Smooth muscle cell (in vitro differentiated cells): ENCODE measurements at regions not wholly inside any gene's neighbourhood (a gene's known extent, or its start where the extent isn't known, plus 50 kb on each side); places are given as distances from the start of the nearest gene placed in this dataset.

Source experiments
- DNase-seq: peaks from one replicate; lab custom pipeline; 2025; ENCODE audit not compliant: unreplicated experiment; lab: John Stamatoyannopoulos, UW
- H2AFZ ChIP-seq: fragments of 200-600 bp; sonication (generic); 2 replicates; pipeline ENCODE4 v1.6.0; 2016; ENCODE audit warnings: antibody characterized with exemption, low read depth, mild to moderate bottlenecking
- H3F3A ChIP-seq: fragments of 200-600 bp; sonication (generic); 2 replicates; pipeline ENCODE4 v1.6.0; 2017; ENCODE audit warnings: antibody characterized with exemption, low read depth
- H3K27ac ChIP-seq: fragments of 200-600 bp; sonication (generic); 2 replicates; pipeline ENCODE4 v1.5.1; 2016; ENCODE audit warnings: low read depth, mild to moderate bottlenecking
- H3K27me3 ChIP-seq: fragments of 200-600 bp; sonication (generic); 2 replicates; pipeline ENCODE4 v1.6.1; 2016; ENCODE audit warnings: low read depth, mild to moderate bottlenecking
- H3K36me3 ChIP-seq: fragments of 200-600 bp; sonication (generic); 2 replicates; pipeline ENCODE4 v1.5.1; 2016; ENCODE audit warnings: low read depth
- H3K4me1 ChIP-seq: fragments of 200-600 bp; sonication (generic); 2 replicates; pipeline ENCODE4 v1.5.1; 2016; ENCODE audit warnings: low read depth
- H3K4me2 ChIP-seq: fragments of 200-600 bp; sonication (generic); 2 replicates; pipeline ENCODE4 v1.6.0; 2016; ENCODE audit warnings: mild to moderate bottlenecking
- H3K4me3 ChIP-seq: fragments of 200-600 bp; sonication (generic); 2 replicates; pipeline ENCODE4 v1.5.1; 2016; ENCODE audit warnings: mild to moderate bottlenecking
- H3K79me2 ChIP-seq: fragments of 200-600 bp; sonication (generic); 2 replicates; pipeline ENCODE4 v1.6.0; 2016; ENCODE audit warnings: low read depth, mild to moderate bottlenecking
- H3K9ac ChIP-seq: fragments of 200-600 bp; sonication (generic); 2 replicates; pipeline ENCODE4 v1.6.0; 2016; ENCODE audit warnings: low read depth
- H3K9me3 ChIP-seq: fragments of 200-600 bp; sonication (generic); replicated peaks from 2 replicates; pipeline ENCODE4 v1.5.1; 2016; ENCODE audit warnings: low read depth
- H4K20me1 ChIP-seq: fragments of 200-600 bp; sonication (generic); 2 replicates; pipeline ENCODE4 v1.6.0; 2016; ENCODE audit warnings: low read depth
- CTCF ChIP-seq: fragments of 200-600 bp; sonication (generic); IDR thresholded peaks from 2 replicates; pipeline ENCODE4 v1.5.1; 2017; ENCODE audit warnings: borderline replicate concordance, mild to moderate bottlenecking, antibody characterized with exemption; ENCODE audit not compliant: insufficient read depth, poor library complexity, severe bottlenecking
- WGBS: methylation state at CpG from one replicate; pipeline ENCODE4 v1.1.7; 2016; ENCODE audit warnings: low lambda C conversion rate; 5-methylcytosine and 5-hydroxymethylcytosine counted together

- Histone ChIP-seq H3K79me2 (no peaks in the 10 kb centered on the region), H3F3A (no peaks in the 10 kb centered on the region), H3K36me3 (no peaks in the 10 kb centered on the region), H2AFZ (no peak overlapping the region), H3K4me1 (no peaks in the 10 kb centered on the region), H3K27me3 (no peaks in the 10 kb centered on the region), H3K9me3 (no peaks in the 10 kb centered on the region), H3K4me3 (no peak overlapping the region), H3K4me2 (no peak overlapping the region), H3K9ac (no peak overlapping the region), H4K20me1 (no peaks in the 10 kb centered on the region), H3K27ac (no peak overlapping the region)
- no peak for TF ChIP-seq CTCF
- no peak for DNase-seq
Measured at GRCh38 chr10:56091872-56092271, 269.2 kb downstream of the ZWINT start.

GRCh38 chr10:56090914-56091540 lies 270.0 kb downstream of the ZWINT start:
- no peak overlapping the region for H2AFZ ChIP-seq
- no peaks in the 10 kb centered on the region for H3K27me3 ChIP-seq
- H3K79me2 ChIP-seq = no peaks in the 10 kb centered on the region
- H3F3A ChIP-seq = no peaks in the 10 kb centered on the region
- H3K9ac ChIP-seq = no peak overlapping the region
- no peaks in the 10 kb centered on the region for H3K36me3 ChIP-seq
- DNase-seq = no peak
- no peak for TF ChIP-seq CTCF
- no peak overlapping the region for H3K27ac ChIP-seq
- H4K20me1 ChIP-seq = no peaks in the 10 kb centered on the region
- no peak overlapping the region for H3K4me2 ChIP-seq
- H3K4me3 ChIP-seq = no peak overlapping the region
- no peaks in the 10 kb centered on the region for H3K9me3 ChIP-seq
- 89% methylated on average over 3 of the region's 3 CpGs for WGBS
- H3K4me1 ChIP-seq = no peaks in the 10 kb centered on the region

GRCh38 chr10:56085406-56086122 lies 275.5 kb downstream of the ZWINT start:
- 94% methylated on average over 1 of the region's 1 CpG for WGBS
- H3K79me2 ChIP-seq = no peaks in the 10 kb centered on the region
- H3K36me3 ChIP-seq = no peaks in the 10 kb centered on the region
- H3K27me3 ChIP-seq = no peaks in the 10 kb centered on the region
- H3K4me2 ChIP-seq = no peak overlapping the region
- H3K9ac ChIP-seq = no peak overlapping the region
- no peak for TF ChIP-seq CTCF
- H3K27ac ChIP-seq = no peak overlapping the region
- no peaks in the 10 kb centered on the region for H4K20me1 ChIP-seq
- H3F3A ChIP-seq = no peaks in the 10 kb centered on the region
- no peaks in the 10 kb centered on the region for H3K9me3 ChIP-seq
- no peaks in the 10 kb centered on the region for H3K4me1 ChIP-seq
- no peak for DNase-seq
- H2AFZ ChIP-seq = no peak overlapping the region
- H3K4me3 ChIP-seq = no peak overlapping the region

GRCh38 chr10:56082169-56082568 lies 278.9 kb downstream of the ZWINT start:
- no peaks in the 10 kb centered on the region for H4K20me1 ChIP-seq
- H3K9me3 ChIP-seq = no peaks in the 10 kb centered on the region
- H3K4me1 ChIP-seq = no peaks in the 10 kb centered on the region
- TF ChIP-seq CTCF = no peak
- no peaks in the 10 kb centered on the region for H3K27me3 ChIP-seq
- H3K79me2 ChIP-seq = no peaks in the 10 kb centered on the region
- WGBS = 74% methylated on average over 3 of the region's 3 CpGs
- no peak overlapping the region for H2AFZ ChIP-seq
- no peak overlapping the region for H3K4me3 ChIP-seq
- H3K27ac ChIP-seq = no peak overlapping the region
- no peaks in the 10 kb centered on the region for H3K36me3 ChIP-seq
- H3K9ac ChIP-seq = no peak overlapping the region
- no peak for DNase-seq
- no peak overlapping the region for H3K4me2 ChIP-seq
- H3F3A ChIP-seq = no peaks in the 10 kb centered on the region
